ENCODE measurements at regions not wholly inside any gene's neighbourhood (a gene's known extent, or its start where the extent isn't known, plus 50 kb on each side); places are given as distances from the start of the nearest gene placed in this dataset.

GRCh38 chr20:17856837-17857605 is 111.6 kb downstream of the SNX5 start:
- no peak for DNase-seq

- no peak for DNase-seq
Measured at GRCh38 chr20:17856024-17856564, 112.5 kb downstream of the SNX5 start.

- peak; percentile 14 to 21 for DNase-seq
Measured at GRCh38 chr20:17854307-17854903, 114.2 kb downstream of the SNX5 start.

GRCh38 chr20:17852323-17852722 is 116.3 kb downstream of the SNX5 start:
- DNase-seq, result no peak

- no peak for DNase-seq
Measured at GRCh38 chr20:17850684-17851026, 117.9 kb downstream of the SNX5 start.

- DNase-seq, result no peak
Measured at GRCh38 chr20:17849901-17850683, 118.5 kb downstream of the SNX5 start.

- no peak for DNase-seq
Measured at GRCh38 chr20:17849138-17849900, 119.3 kb downstream of the SNX5 start.

- no peak for DNase-seq
Measured at GRCh38 chr20:17848249-17849048, 120.1 kb downstream of the SNX5 start.

- DNase-seq, result no peak
Measured at GRCh38 chr20:17845701-17846475, 122.7 kb downstream of the SNX5 start.

GRCh38 chr20:17844549-17845298 is 123.9 kb downstream of the SNX5 start:
- no peak for DNase-seq

GRCh38 chr20:17844133-17844429 is 124.5 kb downstream of the SNX5 start:
- no peak for DNase-seq

GRCh38 chr20:17843246-17844132 is 125.1 kb downstream of the SNX5 start:
- DNase-seq, result no peak

- DNase-seq, result no peak
Measured at GRCh38 chr20:17841751-17842215, 126.8 kb downstream of the SNX5 start.

- DNase-seq, result no peak
Measured at GRCh38 chr20:17840423-17840822, 128.2 kb downstream of the SNX5 start.

GRCh38 chr20:17838921-17839320 is 129.7 kb downstream of the SNX5 start:
- DNase-seq, result no peak

GRCh38 chr20:17837179-17837578 is 131.4 kb downstream of the SNX5 start:
- DNase-seq, result no peak

- DNase-seq, result no peak
Measured at GRCh38 chr20:17836303-17836861, 132.2 kb downstream of the SNX5 start.

GRCh38 chr20:17835934-17836300 is 132.7 kb downstream of the SNX5 start:
- DNase-seq, result no peak

- DNase-seq, result no peak
Measured at GRCh38 chr20:17835240-17835933, 133.2 kb downstream of the SNX5 start.

All from Kasumi-1 (cell line).